Panc1 (cell line): ENCODE measurements at regions not wholly inside any gene's neighbourhood (a gene's known extent, or its start where the extent isn't known, plus 50 kb on each side); places are given as distances from the start of the nearest gene placed in this dataset.
"Not testable (repeated sequence)": the region's sequence is repeated elsewhere in the genome, so short reads cannot be mapped to it uniquely, and the experiment has no call there.

Experiments used
- ATAC-seq: fragments of 200-7000 bp; cut with Tn5 transposase; 2 replicates; pipeline ENCODE4 v1.9.1; 2020; ENCODE audit warnings: mild to moderate bottlenecking, moderate library complexity
- BruUV-seq: library from RNA; stranded (reverse); fragments of 400-500 nt; replicated peaks from 2 replicates; lab custom pipeline; 2021; lab: Mats Ljungman, UMichigan
- CTCF ChIA-PET: fragments of 300-600 bp; sonication (Branson Sonifier 250); formaldehyde crosslinking; loops from one replicate; lab custom pipeline; 2022; ENCODE audit warnings: antibody characterized with exemption; lab: Charles Lee
- POLR2A ChIA-PET: fragments of 300-600 bp; sonication (Branson Sonifier 250); formaldehyde crosslinking; loops from one replicate; lab custom pipeline; 2022; ENCODE audit warnings: antibody characterized with exemption; lab: Charles Lee
- DNase-seq: peaks from one replicate; pipeline ENCODE4 v3.0.0-alpha.2; 2010; ENCODE audit warnings: low read depth, low spot score
- H3K27ac ChIP-seq: 2 replicates; pipeline ENCODE4 v1.5.1; 2011; ENCODE audit warnings: mild to moderate bottlenecking, low read length, inconsistent platforms
- H3K27me3 ChIP-seq: fragments of 200-500 bp; sonication (Bioruptor generic); 2 replicates; pipeline ENCODE4 v1.6.0; 2014; ENCODE audit warnings: low read length, inconsistent platforms; ENCODE audit not compliant: control insufficient read depth, insufficient read depth
- H3K36me3 ChIP-seq: fragments of 200-500 bp; sonication (Bioruptor generic); 2 replicates; pipeline ENCODE4 v1.5.1; 2014; ENCODE audit warnings: inconsistent platforms, mild to moderate bottlenecking, low read length, moderate library complexity; ENCODE audit not compliant: control insufficient read depth, insufficient read depth
- H3K4me1 ChIP-seq: 2 replicates; pipeline ENCODE4 v1.5.1; 2011; ENCODE audit warnings: inconsistent platforms, mild to moderate bottlenecking, low read length, moderate library complexity; ENCODE audit not compliant: control insufficient read depth, insufficient read depth
- H3K4me3 ChIP-seq, 2 experiments: 2 replicates each; pipeline ENCODE4 v1.5.1; 2011 to 2012; ENCODE audit warnings: low read depth in 2 of 2, low read length in 2 of 2, mild to moderate bottlenecking in 2 of 2, inconsistent platforms in 1 of 2, moderate library complexity in 1 of 2
- H3K9me3 ChIP-seq: fragments of 200-500 bp; sonication (Bioruptor generic); 2 replicates; pipeline ENCODE4 v1.5.1; 2014; ENCODE audit warnings: low read depth, mild to moderate bottlenecking, inconsistent platforms, low read length, moderate library complexity; ENCODE audit not compliant: control insufficient read depth, insufficient read depth
- POLR2AphosphoS5 ChIP-seq: IDR thresholded peaks from 2 replicates; pipeline ENCODE4 v1.6.1; 2012; ENCODE audit warnings: mild to moderate bottlenecking, low read depth, low read length, moderate library complexity
- SIN3A ChIP-seq: IDR thresholded peaks from 2 replicates; pipeline ENCODE4 v1.6.1; 2012; ENCODE audit warnings: low read depth, mild to moderate bottlenecking, low read length, moderate library complexity, borderline replicate concordance; ENCODE audit not compliant: insufficient read depth
- TCF7L2 ChIP-seq: IDR thresholded peaks from 2 replicates; pipeline ENCODE4 v1.6.1; 2011; ENCODE audit warnings: mild to moderate bottlenecking, low read depth, low read length, inconsistent platforms
- in situ Hi-C: cut with HindIII; loops from 2 replicates; pipeline ENCODE4 v1.10.0; 2016; ENCODE audit warnings: low sequenced_read_pairs, low pct_unique_long_range_greater_than_20kb
- intact Hi-C: fragments of 100-400 bp; cut with micrococcal nuclease; formaldehyde crosslinking; loops from one replicate; pipeline ENCODE4 v1.10.0; 2022; ENCODE audit not compliant: unreplicated experiment
- TF ChIP-seq, protein P1 (sequence below), 2 experiments: IDR thresholded peaks; 2 replicates each; pipeline ENCODE4 v1.6.1; 2011 to 2012; ENCODE audit warnings: low read depth in 2 of 2, control low read depth in 1 of 2, low read length in 1 of 2, mild to moderate bottlenecking in 1 of 2, moderate library complexity in 1 of 2; ENCODE audit not compliant: insufficient read depth in 1 of 2
- TF ChIP-seq, protein P2 (sequence below): fragments of 450-650 bp; IDR thresholded peaks from 2 replicates; pipeline ENCODE4 v1.5.1; 2017; ENCODE audit warnings: mild to moderate bottlenecking

DNA sequence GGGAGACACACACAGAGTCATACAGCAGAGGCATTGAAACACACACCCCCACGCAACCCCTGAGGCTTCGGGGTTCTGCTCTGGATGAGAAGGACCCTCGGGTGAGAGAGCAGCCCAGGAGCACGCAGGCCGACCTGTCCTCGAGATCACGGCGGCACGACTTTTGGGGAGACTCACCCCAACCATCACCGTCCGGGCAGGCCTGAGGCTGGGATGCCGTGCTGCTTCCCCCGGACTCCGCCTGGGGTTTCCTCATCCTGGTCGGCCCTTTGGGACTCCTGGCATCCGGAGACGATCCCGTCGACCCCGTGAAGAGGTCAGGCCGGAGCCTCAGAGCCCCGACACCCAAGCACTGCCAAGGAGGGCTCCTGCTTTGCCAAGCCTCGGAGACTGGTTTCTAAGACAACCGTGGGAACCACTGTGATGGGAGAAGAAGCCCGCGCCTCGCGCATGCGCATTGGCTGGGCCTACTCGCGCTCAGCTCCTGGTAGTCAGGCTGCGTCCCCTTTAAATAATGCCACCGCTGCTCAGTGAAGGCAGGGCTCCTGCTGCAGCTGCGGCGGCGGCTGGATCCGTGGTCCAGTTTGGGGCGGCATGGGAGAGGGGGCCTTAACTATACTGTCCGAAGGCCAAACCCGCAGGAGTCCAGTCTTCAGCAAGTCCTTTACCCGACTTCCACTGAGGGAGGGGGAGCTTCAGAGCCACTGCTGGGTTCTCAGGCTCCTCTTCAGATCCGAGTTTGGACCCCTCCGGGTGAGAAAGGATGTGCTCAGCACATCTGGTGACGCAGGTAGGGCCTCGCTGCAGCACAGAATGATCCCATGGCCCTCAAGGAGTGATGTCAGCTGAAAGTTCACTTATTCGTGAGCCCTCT lies 171.4 kb upstream of the ZNF337 start:
- no peaks in the 10 kb centered on the region for H3K9me3 ChIP-seq
- H3K27ac ChIP-seq = no peak overlapping the region
- CTCF ChIA-PET = no interaction called here
- H3K4me1 ChIP-seq = no peaks in the 10 kb centered on the region
- DNase-seq (no peak), ATAC-seq (peak; percentile 68)
- H3K36me3 ChIP-seq = no peaks in the 10 kb centered on the region
- H3K27me3 ChIP-seq = no peaks in the 10 kb centered on the region
- POLR2A ChIA-PET = no interaction called here
- no TSS peak for BruUV-seq
- peak overlapping the region; percentile 18 to 33; a peak in 3 of 4 replicates for H3K4me3 ChIP-seq
- TF ChIP-seq, protein P1, sequence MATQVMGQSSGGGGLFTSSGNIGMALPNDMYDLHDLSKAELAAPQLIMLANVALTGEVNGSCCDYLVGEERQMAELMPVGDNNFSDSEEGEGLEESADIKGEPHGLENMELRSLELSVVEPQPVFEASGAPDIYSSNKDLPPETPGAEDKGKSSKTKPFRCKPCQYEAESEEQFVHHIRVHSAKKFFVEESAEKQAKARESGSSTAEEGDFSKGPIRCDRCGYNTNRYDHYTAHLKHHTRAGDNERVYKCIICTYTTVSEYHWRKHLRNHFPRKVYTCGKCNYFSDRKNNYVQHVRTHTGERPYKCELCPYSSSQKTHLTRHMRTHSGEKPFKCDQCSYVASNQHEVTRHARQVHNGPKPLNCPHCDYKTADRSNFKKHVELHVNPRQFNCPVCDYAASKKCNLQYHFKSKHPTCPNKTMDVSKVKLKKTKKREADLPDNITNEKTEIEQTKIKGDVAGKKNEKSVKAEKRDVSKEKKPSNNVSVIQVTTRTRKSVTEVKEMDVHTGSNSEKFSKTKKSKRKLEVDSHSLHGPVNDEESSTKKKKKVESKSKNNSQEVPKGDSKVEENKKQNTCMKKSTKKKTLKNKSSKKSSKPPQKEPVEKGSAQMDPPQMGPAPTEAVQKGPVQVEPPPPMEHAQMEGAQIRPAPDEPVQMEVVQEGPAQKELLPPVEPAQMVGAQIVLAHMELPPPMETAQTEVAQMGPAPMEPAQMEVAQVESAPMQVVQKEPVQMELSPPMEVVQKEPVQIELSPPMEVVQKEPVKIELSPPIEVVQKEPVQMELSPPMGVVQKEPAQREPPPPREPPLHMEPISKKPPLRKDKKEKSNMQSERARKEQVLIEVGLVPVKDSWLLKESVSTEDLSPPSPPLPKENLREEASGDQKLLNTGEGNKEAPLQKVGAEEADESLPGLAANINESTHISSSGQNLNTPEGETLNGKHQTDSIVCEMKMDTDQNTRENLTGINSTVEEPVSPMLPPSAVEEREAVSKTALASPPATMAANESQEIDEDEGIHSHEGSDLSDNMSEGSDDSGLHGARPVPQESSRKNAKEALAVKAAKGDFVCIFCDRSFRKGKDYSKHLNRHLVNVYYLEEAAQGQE (IDR thresholded peaks at IDR 0.05; ENCODE audit: insufficient read depth in 1 of 2, low read depth in 2 of 2, low read length in 1 of 2) = no peak
- TF ChIP-seq POLR2AphosphoS5 (no peak), SIN3A (no peak), TCF7L2 (no peak)
- TF ChIP-seq, protein P2, sequence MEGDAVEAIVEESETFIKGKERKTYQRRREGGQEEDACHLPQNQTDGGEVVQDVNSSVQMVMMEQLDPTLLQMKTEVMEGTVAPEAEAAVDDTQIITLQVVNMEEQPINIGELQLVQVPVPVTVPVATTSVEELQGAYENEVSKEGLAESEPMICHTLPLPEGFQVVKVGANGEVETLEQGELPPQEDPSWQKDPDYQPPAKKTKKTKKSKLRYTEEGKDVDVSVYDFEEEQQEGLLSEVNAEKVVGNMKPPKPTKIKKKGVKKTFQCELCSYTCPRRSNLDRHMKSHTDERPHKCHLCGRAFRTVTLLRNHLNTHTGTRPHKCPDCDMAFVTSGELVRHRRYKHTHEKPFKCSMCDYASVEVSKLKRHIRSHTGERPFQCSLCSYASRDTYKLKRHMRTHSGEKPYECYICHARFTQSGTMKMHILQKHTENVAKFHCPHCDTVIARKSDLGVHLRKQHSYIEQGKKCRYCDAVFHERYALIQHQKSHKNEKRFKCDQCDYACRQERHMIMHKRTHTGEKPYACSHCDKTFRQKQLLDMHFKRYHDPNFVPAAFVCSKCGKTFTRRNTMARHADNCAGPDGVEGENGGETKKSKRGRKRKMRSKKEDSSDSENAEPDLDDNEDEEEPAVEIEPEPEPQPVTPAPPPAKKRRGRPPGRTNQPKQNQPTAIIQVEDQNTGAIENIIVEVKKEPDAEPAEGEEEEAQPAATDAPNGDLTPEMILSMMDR = no peak
- in situ Hi-C loops = no loop called here
- intact Hi-C loops = no loop called here

DNA sequence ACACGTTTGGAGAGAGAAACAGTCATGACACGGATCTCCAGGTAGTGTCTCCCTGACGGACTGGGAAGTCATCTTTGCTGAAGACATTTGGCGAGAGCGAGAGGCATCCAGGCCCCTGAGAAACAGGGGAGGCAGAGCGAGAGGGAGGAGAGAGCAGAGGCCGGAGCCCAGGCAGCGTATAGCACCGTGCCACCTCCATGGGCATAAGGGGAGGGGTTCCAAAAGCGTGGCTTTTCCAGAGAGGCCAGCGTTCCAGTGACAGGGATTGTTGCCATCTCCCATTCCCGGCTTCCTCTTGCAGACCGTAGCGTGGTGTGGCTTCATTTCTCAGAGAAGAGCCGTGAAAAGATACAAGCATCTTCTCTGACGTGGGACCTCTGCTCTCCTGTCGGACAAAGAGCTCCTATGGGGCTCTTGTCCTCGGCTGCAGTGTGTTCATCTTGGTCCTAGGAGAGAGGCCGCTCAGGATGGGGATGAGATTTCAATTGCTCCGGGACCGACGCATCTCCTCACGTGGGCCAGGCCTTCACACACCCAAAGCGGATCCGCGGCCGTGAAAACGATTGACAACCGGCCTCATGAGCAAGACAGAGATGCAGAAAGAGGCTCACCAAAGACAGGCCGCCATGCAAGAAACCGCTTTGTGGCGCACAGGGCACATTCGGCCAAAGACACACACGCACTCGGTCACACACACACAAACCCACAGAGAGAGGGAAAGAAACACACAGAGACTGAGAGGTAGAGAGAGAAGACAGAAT lies 170.5 kb upstream of the ZNF337 start:
- BruUV-seq, intact Hi-C loops, CTCF ChIA-PET, POLR2A ChIA-PET, H3K9me3 ChIP-seq, H3K36me3 ChIP-seq, H3K4me1 ChIP-seq, H3K4me3 ChIP-seq, DNase-seq, in situ Hi-C loops, H3K27ac ChIP-seq, ATAC-seq, H3K27me3 ChIP-seq: not testable (repeated sequence)
